ENCODE measurements at regions not wholly inside any gene's neighbourhood (a gene's known extent, or its start where the extent isn't known, plus 50 kb on each side); places are given as distances from the start of the nearest gene placed in this dataset.

DNA sequence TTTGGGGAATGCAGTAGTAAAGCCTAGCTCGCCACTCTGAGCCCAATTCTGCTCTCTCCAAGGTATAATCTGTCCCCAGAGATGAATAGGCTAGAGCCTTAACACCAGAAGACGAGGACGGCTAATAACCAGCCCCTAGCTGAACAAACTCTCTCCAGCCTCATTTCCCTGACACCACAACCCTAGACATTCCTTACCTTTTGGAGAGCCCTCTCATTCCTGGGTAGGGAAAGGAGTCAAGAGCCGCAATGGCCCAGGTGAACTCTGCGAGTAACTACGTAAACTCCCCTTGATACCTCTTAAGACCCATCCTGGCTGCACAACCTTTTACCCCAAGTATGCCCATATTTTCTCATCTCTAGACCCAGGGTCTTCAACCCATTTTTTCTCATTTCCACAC is 722.9 kb downstream of the BCL11A start:
- H3K36me3 ChIP-seq (ENCODE audit: insufficient read depth, low read length): no peaks in the 10 kb centered on the region
- H3K4me3 ChIP-seq (ENCODE audit: insufficient read depth, low read length): no peak overlapping the region
- no peak for DNase-seq (ENCODE audit: insufficient read length, low spot score, missing footprints)
- H3K79me2 ChIP-seq (ENCODE audit: insufficient read depth, low read length): no peaks in the 10 kb centered on the region
- TF ChIP-seq, protein P1, sequence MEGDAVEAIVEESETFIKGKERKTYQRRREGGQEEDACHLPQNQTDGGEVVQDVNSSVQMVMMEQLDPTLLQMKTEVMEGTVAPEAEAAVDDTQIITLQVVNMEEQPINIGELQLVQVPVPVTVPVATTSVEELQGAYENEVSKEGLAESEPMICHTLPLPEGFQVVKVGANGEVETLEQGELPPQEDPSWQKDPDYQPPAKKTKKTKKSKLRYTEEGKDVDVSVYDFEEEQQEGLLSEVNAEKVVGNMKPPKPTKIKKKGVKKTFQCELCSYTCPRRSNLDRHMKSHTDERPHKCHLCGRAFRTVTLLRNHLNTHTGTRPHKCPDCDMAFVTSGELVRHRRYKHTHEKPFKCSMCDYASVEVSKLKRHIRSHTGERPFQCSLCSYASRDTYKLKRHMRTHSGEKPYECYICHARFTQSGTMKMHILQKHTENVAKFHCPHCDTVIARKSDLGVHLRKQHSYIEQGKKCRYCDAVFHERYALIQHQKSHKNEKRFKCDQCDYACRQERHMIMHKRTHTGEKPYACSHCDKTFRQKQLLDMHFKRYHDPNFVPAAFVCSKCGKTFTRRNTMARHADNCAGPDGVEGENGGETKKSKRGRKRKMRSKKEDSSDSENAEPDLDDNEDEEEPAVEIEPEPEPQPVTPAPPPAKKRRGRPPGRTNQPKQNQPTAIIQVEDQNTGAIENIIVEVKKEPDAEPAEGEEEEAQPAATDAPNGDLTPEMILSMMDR (IDR thresholded peaks at IDR 0.05; ENCODE audit: extremely low read depth, low read depth, low read length): no peak
- no peak overlapping the region for H3K4me2 ChIP-seq (ENCODE audit: insufficient read depth, low read length)
- no peaks in the 10 kb centered on the region for H4K20me1 ChIP-seq (ENCODE audit: insufficient read depth, low read length)
- no peaks in the 10 kb centered on the region for H3K27me3 ChIP-seq (ENCODE audit: insufficient read depth, low read length)
- H3K4me1 ChIP-seq (ENCODE audit: insufficient read depth, low read length): no peaks in the 10 kb centered on the region
- H3K27ac ChIP-seq (ENCODE audit: low read depth, low read length): no peak overlapping the region
- H2AFZ ChIP-seq (ENCODE audit: low read length): no peak overlapping the region
- peaks cover 2% of the 10 kb centered on the region for H3K9me3 ChIP-seq (ENCODE audit: low read depth, low read length)

DNA sequence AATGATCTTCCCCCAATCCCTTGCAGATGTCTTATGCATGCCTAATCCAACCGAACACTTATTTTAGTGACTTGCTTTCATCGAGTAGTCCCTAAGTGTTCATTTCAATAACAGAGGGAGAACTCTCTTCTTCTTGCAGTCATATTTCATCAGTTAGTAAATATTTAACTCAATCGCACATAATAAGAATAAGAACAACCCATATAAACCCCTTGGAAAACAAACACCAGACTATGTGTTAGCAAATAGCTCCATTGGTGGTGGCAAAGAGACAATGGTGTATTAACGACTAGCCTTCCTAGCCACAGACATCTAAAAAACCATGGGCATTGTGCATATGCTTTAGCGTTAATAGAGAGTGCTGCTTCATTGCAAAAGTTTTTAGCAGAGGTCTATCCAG is 725.8 kb downstream of the BCL11A start:
- Histone ChIP-seq H3K9me3 (ENCODE audit: low read depth, low read length) (peaks cover 2% of the 10 kb centered on the region), H4K20me1 (ENCODE audit: insufficient read depth, low read length) (no peaks in the 10 kb centered on the region), H2AFZ (ENCODE audit: low read length) (no peak overlapping the region), H3K27me3 (ENCODE audit: insufficient read depth, low read length) (no peaks in the 10 kb centered on the region), H3K4me2 (ENCODE audit: insufficient read depth, low read length) (no peak overlapping the region), H3K27ac (ENCODE audit: low read depth, low read length) (no peak overlapping the region), H3K79me2 (ENCODE audit: insufficient read depth, low read length) (no peaks in the 10 kb centered on the region), H3K4me1 (ENCODE audit: insufficient read depth, low read length) (no peaks in the 10 kb centered on the region), H3K4me3 (ENCODE audit: insufficient read depth, low read length) (no peak overlapping the region), H3K36me3 (ENCODE audit: insufficient read depth, low read length) (no peaks in the 10 kb centered on the region)
- no peak for DNase-seq (ENCODE audit: insufficient read length, low spot score, missing footprints)
- TF ChIP-seq, protein P1 (IDR thresholded peaks at IDR 0.05; ENCODE audit: extremely low read depth, low read depth, low read length): no peak

DNA sequence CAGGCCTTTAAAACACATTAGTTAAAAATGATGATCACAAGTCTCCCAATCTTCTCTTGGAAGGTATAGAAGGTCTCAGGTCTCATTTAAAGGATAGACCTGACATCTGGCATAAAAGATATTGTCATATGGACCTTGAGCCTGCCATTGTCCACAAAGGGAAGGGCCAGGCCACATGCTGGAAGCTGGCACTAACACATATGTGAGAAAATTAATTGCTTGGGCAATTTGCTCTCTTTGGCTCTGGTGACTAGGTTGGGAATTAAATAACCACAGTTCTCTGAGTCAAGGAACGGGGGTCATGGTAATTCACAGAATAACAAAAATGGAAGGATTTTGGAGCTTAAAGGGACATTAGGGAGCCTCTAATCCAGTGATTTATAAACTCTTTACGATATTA is 727.3 kb downstream of the BCL11A start:
- peak; percentile 52 for DNase-seq (ENCODE audit: insufficient read length, low spot score, missing footprints)
- Histone ChIP-seq H3K4me2 (ENCODE audit: insufficient read depth, low read length) (no peak overlapping the region), H3K9me3 (ENCODE audit: low read depth, low read length) (peaks cover 2% of the 10 kb centered on the region), H4K20me1 (ENCODE audit: insufficient read depth, low read length) (no peaks in the 10 kb centered on the region), H3K79me2 (ENCODE audit: insufficient read depth, low read length) (no peaks in the 10 kb centered on the region), H3K36me3 (ENCODE audit: insufficient read depth, low read length) (no peaks in the 10 kb centered on the region), H3K4me1 (ENCODE audit: insufficient read depth, low read length) (no peaks in the 10 kb centered on the region), H2AFZ (ENCODE audit: low read length) (no peak overlapping the region), H3K27ac (ENCODE audit: low read depth, low read length) (no peak overlapping the region), H3K4me3 (ENCODE audit: insufficient read depth, low read length) (no peak overlapping the region), H3K27me3 (ENCODE audit: insufficient read depth, low read length) (no peaks in the 10 kb centered on the region)
- TF ChIP-seq, protein P1 (IDR thresholded peaks at IDR 0.05; ENCODE audit: extremely low read depth, low read depth, low read length): no peak

DNA sequence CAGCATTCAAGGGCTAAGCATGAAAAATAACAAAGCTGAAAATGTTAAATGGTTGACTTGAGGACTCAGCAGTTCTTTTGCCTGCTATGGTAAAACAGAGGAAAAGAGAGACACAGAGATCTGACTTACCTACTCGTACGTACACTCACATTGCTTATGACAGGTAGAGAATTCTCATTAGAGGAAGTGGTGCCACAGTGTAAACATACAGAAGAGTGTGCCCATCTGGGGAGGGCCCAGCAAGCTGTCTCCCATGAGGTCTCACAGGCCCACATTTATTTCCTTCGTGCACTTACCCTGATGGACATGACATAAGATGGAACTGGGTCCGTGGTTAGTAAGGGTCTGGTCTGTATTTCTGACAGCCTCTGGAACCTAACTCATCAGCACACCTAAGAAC is 729.1 kb downstream of the BCL11A start:
- Histone ChIP-seq H3K9me3 (ENCODE audit: low read depth, low read length) (peaks cover 2% of the 10 kb centered on the region), H3K4me3 (ENCODE audit: insufficient read depth, low read length) (no peak overlapping the region), H3K36me3 (ENCODE audit: insufficient read depth, low read length) (no peaks in the 10 kb centered on the region), H3K27me3 (ENCODE audit: insufficient read depth, low read length) (no peaks in the 10 kb centered on the region), H3K4me2 (ENCODE audit: insufficient read depth, low read length) (no peak overlapping the region), H3K27ac (ENCODE audit: low read depth, low read length) (no peak overlapping the region), H3K4me1 (ENCODE audit: insufficient read depth, low read length) (no peaks in the 10 kb centered on the region), H4K20me1 (ENCODE audit: insufficient read depth, low read length) (no peaks in the 10 kb centered on the region), H3K79me2 (ENCODE audit: insufficient read depth, low read length) (no peaks in the 10 kb centered on the region), H2AFZ (ENCODE audit: low read length) (no peak overlapping the region)
- no peak for DNase-seq (ENCODE audit: insufficient read length, low spot score, missing footprints)
- TF ChIP-seq, protein P1 (IDR thresholded peaks at IDR 0.05; ENCODE audit: extremely low read depth, low read depth, low read length): no peak

Data from osteoblast (primary cell).